Upper lobe of right lung (tissue), 1 donor: ENCODE measurements at regions not wholly inside any gene's neighbourhood (a gene's known extent, or its start where the extent isn't known, plus 50 kb on each side); places are given as distances from the start of the nearest gene placed in this dataset.

Experiments
- ATAC-seq: fragments of 200-7000 bp; cut with Tn5 transposase; one replicate; pipeline ENCODE4 v1.9.1; 2020; ENCODE audit warnings: mild to moderate bottlenecking, moderate library complexity
- DNase-seq: peaks from one replicate; pipeline ENCODE4 v3.0.0-alpha.2; 2020
- H3K27ac ChIP-seq: fragments of 200-600 bp; one replicate; pipeline ENCODE4 v1.8.0; 2022
- H3K27me3 ChIP-seq: fragments of 200-600 bp; one replicate; pipeline ENCODE4 v1.8.0; 2022; ENCODE audit warnings: mild to moderate bottlenecking
- H3K36me3 ChIP-seq: fragments of 200-600 bp; one replicate; pipeline ENCODE4 v1.8.0; 2022
- H3K4me1 ChIP-seq: fragments of 200-600 bp; one replicate; pipeline ENCODE4 v1.8.0; 2022
- H3K4me3 ChIP-seq: fragments of 200-600 bp; one replicate; pipeline ENCODE4 v1.8.0; 2022; ENCODE audit warnings: mild to moderate bottlenecking
- H3K9me3 ChIP-seq: fragments of 200-600 bp; one replicate; pipeline ENCODE4 v1.8.0; 2022
- CTCF ChIP-seq: fragments of 200-600 bp; IDR thresholded peaks from one replicate; pipeline ENCODE4 v1.8.0; 2022; ENCODE audit warnings: antibody characterized with exemption
- intact Hi-C: fragments of 100-400 bp; cut with DNase I; formaldehyde crosslinking; loops from one replicate; pipeline ENCODE4 v1.11.0; 2022
- donor health status: DM: no; HTN: yes; CAD: no; lungs with severe emphysema.

- no peaks in the 10 kb centered on the region for H3K9me3 ChIP-seq
- no peak for ATAC-seq
- H3K36me3 ChIP-seq = no peaks in the 10 kb centered on the region
- no peak for TF ChIP-seq CTCF
- no peaks in the 10 kb centered on the region for H3K27me3 ChIP-seq
- no peak for DNase-seq
- no peak overlapping the region for H3K27ac ChIP-seq
- intact Hi-C loops = no loop called here
- no peaks in the 10 kb centered on the region for H3K4me1 ChIP-seq
- no peak overlapping the region for H3K4me3 ChIP-seq
Observed at GRCh38 chr5:82699737-82700136, 377.5 kb downstream of the TMEM167A start.

- TF ChIP-seq CTCF = no peak
- Histone ChIP-seq H3K27ac (no peak overlapping the region), H3K4me3 (no peak overlapping the region), H3K27me3 (no peaks in the 10 kb centered on the region), H3K9me3 (no peaks in the 10 kb centered on the region), H3K36me3 (no peaks in the 10 kb centered on the region), H3K4me1 (no peaks in the 10 kb centered on the region)
- intact Hi-C loops = no loop called here
- ATAC-seq (no peak), DNase-seq (no peak)
Observed at GRCh38 chr5:82698026-82698425, 379.2 kb downstream of the TMEM167A start.

GRCh38 chr5:82694711-82695285, 382.4 kb downstream of the TMEM167A start:
- H3K4me1 ChIP-seq = no peaks in the 10 kb centered on the region
- intact Hi-C loops = no loop called here
- no peak for DNase-seq
- H3K4me3 ChIP-seq = no peak overlapping the region
- TF ChIP-seq CTCF = no peak
- no peak for ATAC-seq
- no peaks in the 10 kb centered on the region for H3K36me3 ChIP-seq
- no peaks in the 10 kb centered on the region for H3K9me3 ChIP-seq
- no peak overlapping the region for H3K27ac ChIP-seq
- no peaks in the 10 kb centered on the region for H3K27me3 ChIP-seq

GRCh38 chr5:82692826-82693225, 384.4 kb downstream of the TMEM167A start:
- Histone ChIP-seq H3K4me3 (no peak overlapping the region), H3K4me1 (no peaks in the 10 kb centered on the region), H3K36me3 (no peaks in the 10 kb centered on the region), H3K27me3 (no peaks in the 10 kb centered on the region), H3K27ac (no peak overlapping the region), H3K9me3 (no peaks in the 10 kb centered on the region)
- ATAC-seq (no peak), DNase-seq (no peak)
- no peak for TF ChIP-seq CTCF
- intact Hi-C loops = no loop called here

GRCh38 chr5:82684659-82685058, 392.5 kb downstream of the TMEM167A start:
- Histone ChIP-seq H3K27ac (no peak overlapping the region), H3K27me3 (no peaks in the 10 kb centered on the region), H3K9me3 (no peaks in the 10 kb centered on the region), H3K4me3 (no peak overlapping the region), H3K36me3 (no peaks in the 10 kb centered on the region), H3K4me1 (no peaks in the 10 kb centered on the region)
- TF ChIP-seq CTCF = no peak
- intact Hi-C loops = no loop called here
- no peak for DNase-seq
- ATAC-seq = no peak

GRCh38 chr5:82684165-82684564, 393.0 kb downstream of the TMEM167A start:
- Histone ChIP-seq H3K9me3 (no peaks in the 10 kb centered on the region), H3K4me1 (no peaks in the 10 kb centered on the region), H3K27ac (no peak overlapping the region), H3K27me3 (no peaks in the 10 kb centered on the region), H3K36me3 (no peaks in the 10 kb centered on the region), H3K4me3 (no peak overlapping the region)
- intact Hi-C loops = no loop called here
- ATAC-seq = no peak
- TF ChIP-seq CTCF = no peak
- no peak for DNase-seq
